Bronchial epithelial cell (primary cell): ENCODE measurements at regions not wholly inside any gene's neighbourhood (a gene's known extent, or its start where the extent isn't known, plus 50 kb on each side); places are given as distances from the start of the nearest gene placed in this dataset.

Experiments used
- DNase-seq: peaks from one replicate; pipeline ENCODE4 v3.0.0-alpha.2; 2010; ENCODE audit warnings: low read depth
- FAIRE-seq: peaks from 2 replicates; lab custom pipeline; 2011; peaks lifted over from hg19 to GRCh38; lab: Jason Lieb, UNC
- H3K27me3 ChIP-seq: 2 replicates; pipeline ENCODE4 v1.5.1; 2011; ENCODE audit warnings: low read length; ENCODE audit not compliant: control insufficient read depth, insufficient read depth
- H3K36me3 ChIP-seq: 2 replicates; pipeline ENCODE4 v1.5.1; 2011; ENCODE audit warnings: low read length; ENCODE audit not compliant: control insufficient read depth, insufficient read depth
- H3K4me3 ChIP-seq: 2 replicates; pipeline ENCODE4 v1.5.1; 2011; ENCODE audit warnings: mild to moderate bottlenecking, low read depth, low read length, control low read depth
- CTCF ChIP-seq: IDR thresholded peaks from 2 replicates; pipeline ENCODE4 v1.5.1; 2011; ENCODE audit warnings: mild to moderate bottlenecking, moderate library complexity, low read length, control low read depth, inconsistent platforms; ENCODE audit not compliant: insufficient read depth, severe bottlenecking

- FAIRE-seq (peak; percentile 93), DNase-seq (no peak)
- peak; percentile 97 for TF ChIP-seq CTCF
- Histone ChIP-seq H3K4me3 (no peak overlapping the region), H3K27me3 (no peaks in the 10 kb centered on the region), H3K36me3 (no peaks in the 10 kb centered on the region)
Measured at GRCh38 chr22:22710719-22711531, 66.5 kb downstream of the GGTLC2 start.

- H3K27me3 ChIP-seq: no peaks in the 10 kb centered on the region
- DNase-seq (no peak), FAIRE-seq (peak; percentile 13)
- TF ChIP-seq CTCF: no peak
- no peaks in the 10 kb centered on the region for H3K36me3 ChIP-seq
- no peak overlapping the region for H3K4me3 ChIP-seq
Measured at GRCh38 chr22:22711532-22711913, 67.1 kb downstream of the GGTLC2 start.

- no peak for TF ChIP-seq CTCF
- FAIRE-seq: no peak
Measured at GRCh38 chr22:22712092-22712658, 67.8 kb downstream of the GGTLC2 start.

GRCh38 chr22:22712666-22713365 lies 68.4 kb downstream of the GGTLC2 start:
- no peak overlapping the region for H3K4me3 ChIP-seq
- no peaks in the 10 kb centered on the region for H3K36me3 ChIP-seq
- no peak for FAIRE-seq
- DNase-seq: no peak
- no peak for TF ChIP-seq CTCF
- H3K27me3 ChIP-seq: no peaks in the 10 kb centered on the region

More at GRCh38 chr22:22712092-22712658, 67.8 kb downstream of the GGTLC2 start:
- no peak overlapping the region for H3K4me3 ChIP-seq
- no peak for DNase-seq
- H3K36me3 ChIP-seq: no peaks in the 10 kb centered on the region
- H3K27me3 ChIP-seq: no peaks in the 10 kb centered on the region

- FAIRE-seq: no peak
- Histone ChIP-seq H3K4me3 (no peak overlapping the region), H3K27me3 (no peaks in the 10 kb centered on the region), H3K36me3 (no peaks in the 10 kb centered on the region)
- DNase-seq: no peak
- no peak for TF ChIP-seq CTCF
Measured at GRCh38 chr22:22713416-22713815, 69.0 kb downstream of the GGTLC2 start.
